Colonic mucosa (tissue), 4 donors: ENCODE measurements at regions not wholly inside any gene's neighbourhood (a gene's known extent, or its start where the extent isn't known, plus 50 kb on each side); places are given as distances from the start of the nearest gene placed in this dataset.
"Not testable (repeated sequence)": the region's sequence is repeated elsewhere in the genome, so short reads cannot be mapped to it uniquely, and the experiment has no call there.

Source experiments
- DNase-seq: peaks from one replicate; pipeline ENCODE4 v3.0.0-alpha.2; 2020
- H3K27ac ChIP-seq: fragments of 200-600 bp; one replicate; pipeline ENCODE4 v1.8.0; 2021
- H3K27me3 ChIP-seq: fragments of 200-600 bp; one replicate; pipeline ENCODE4 v1.8.0; 2021
- H3K36me3 ChIP-seq: fragments of 200-600 bp; one replicate; pipeline ENCODE4 v1.8.0; 2021
- H3K4me1 ChIP-seq: fragments of 200-600 bp; one replicate; pipeline ENCODE4 v1.8.0; 2021; ENCODE audit warnings: mild to moderate bottlenecking
- H3K4me3 ChIP-seq: fragments of 200-600 bp; one replicate; pipeline ENCODE4 v1.8.0; 2021
- H3K9ac ChIP-seq, 2 donors: one replicate each; pipeline ENCODE4 v1.7.0; 2013; ENCODE audit warnings: control low read depth in 2 of 2, low read depth in 2 of 2, low read length in 2 of 2
- H3K9me3 ChIP-seq: fragments of 200-600 bp; one replicate; pipeline ENCODE4 v1.8.0; 2021
- CTCF ChIP-seq: fragments of 200-600 bp; IDR thresholded peaks from one replicate; pipeline ENCODE4 v1.8.0; 2022; ENCODE audit warnings: antibody characterized with exemption, mild to moderate bottlenecking
- intact Hi-C: fragments of 100-400 bp; cut with DNase I; formaldehyde crosslinking; loops from one replicate; pipeline ENCODE4 v1.14.1; 2022
- donor health status: healthy.
- donor health status: DM: no; HTN: no; CAD: no.
- donor health status: DM: no; HTN: no; CAD: no.

GRCh38 chr11:29452146-29452545 is 564.7 kb downstream of the KCNA4 start:
- Histone ChIP-seq H3K36me3 (no peaks in the 10 kb centered on the region), H3K4me3 (no peak overlapping the region), H3K27ac (no peak overlapping the region), H3K27me3 (no peaks in the 10 kb centered on the region), H3K4me1 (no peaks in the 10 kb centered on the region), H3K9ac (no peak overlapping the region), H3K9me3 (no peaks in the 10 kb centered on the region)
- no peak for TF ChIP-seq CTCF
- intact Hi-C loops, result no loop called here
- DNase-seq, result no peak

- DNase-seq, result no peak
- Histone ChIP-seq H3K36me3 (no peaks in the 10 kb centered on the region), H3K4me3 (no peak overlapping the region), H3K27me3 (no peaks in the 10 kb centered on the region), H3K9me3 (no peaks in the 10 kb centered on the region), H3K9ac (no peak overlapping the region), H3K4me1 (no peaks in the 10 kb centered on the region), H3K27ac (no peak overlapping the region)
- TF ChIP-seq CTCF, result no peak
- intact Hi-C loops, result no loop called here
Observed at GRCh38 chr11:29449281-29450074, 567.4 kb downstream of the KCNA4 start.

- intact Hi-C loops, result no loop called here
- no peaks in the 10 kb centered on the region for H3K27me3 ChIP-seq
- no peak overlapping the region for H3K4me3 ChIP-seq
- TF ChIP-seq CTCF, result no peak
- no peaks in the 10 kb centered on the region for H3K9me3 ChIP-seq
- H3K36me3 ChIP-seq, result no peaks in the 10 kb centered on the region
- no peak overlapping the region for H3K27ac ChIP-seq
- no peak for DNase-seq
- no peak overlapping the region for H3K9ac ChIP-seq
- H3K4me1 ChIP-seq, result no peaks in the 10 kb centered on the region
Observed at GRCh38 chr11:29448246-29448877, 568.5 kb downstream of the KCNA4 start.

GRCh38 chr11:29447821-29448220 is 569.0 kb downstream of the KCNA4 start:
- Histone ChIP-seq H3K4me3 (no peak overlapping the region), H3K4me1 (no peaks in the 10 kb centered on the region), H3K9ac (no peak overlapping the region), H3K27ac (no peak overlapping the region), H3K36me3 (no peaks in the 10 kb centered on the region), H3K27me3 (no peaks in the 10 kb centered on the region), H3K9me3 (no peaks in the 10 kb centered on the region)
- no peak for TF ChIP-seq CTCF
- no peak for DNase-seq
- intact Hi-C loops, result no loop called here

- TF ChIP-seq CTCF, result no peak
- Histone ChIP-seq H3K27ac (no peak overlapping the region), H3K36me3 (no peaks in the 10 kb centered on the region), H3K27me3 (no peaks in the 10 kb centered on the region), H3K9ac (no peak overlapping the region), H3K4me3 (no peak overlapping the region), H3K9me3 (no peaks in the 10 kb centered on the region), H3K4me1 (no peaks in the 10 kb centered on the region)
- DNase-seq, result no peak
- intact Hi-C loops, result no loop called here
Observed at GRCh38 chr11:29446132-29446531, 570.7 kb downstream of the KCNA4 start.

- H3K4me3 ChIP-seq, H3K9me3 ChIP-seq, H3K9ac ChIP-seq, H3K27ac ChIP-seq, H3K36me3 ChIP-seq, H3K27me3 ChIP-seq, DNase-seq, H3K4me1 ChIP-seq, intact Hi-C loops: not testable (repeated sequence)
Observed at GRCh38 chr11:29445191-29445590, 571.6 kb downstream of the KCNA4 start.
